HepG2 (cell line): ENCODE measurements at regions not wholly inside any gene's neighbourhood (a gene's known extent, or its start where the extent isn't known, plus 50 kb on each side); places are given as distances from the start of the nearest gene placed in this dataset.

ENCODE experiments used
- ATAC-seq: fragments of 200-7000 bp; cut with Tn5 transposase; 3 replicates; pipeline ENCODE4 v1.9.1; 2020; ENCODE audit warnings: mild to moderate bottlenecking, moderate library complexity
- BruUV-seq: library from RNA; stranded (reverse); fragments of 400-500 nt; replicated peaks from 2 replicates; lab custom pipeline; 2021; lab: Mats Ljungman, UMichigan
- CTCF ChIA-PET: fragments of 300-600 bp; formaldehyde crosslinking; extraction: SDS; loops from one replicate; lab custom pipeline; 2021; ENCODE audit warnings: low total read pairs, inconsistent platforms, low intra/inter-chr PET ratio; lab: Yijun Ruan, JAX
- POLR2A ChIA-PET: fragments of 350-600 bp; sonication (Branson Sonifier 250); formaldehyde crosslinking; loops from one replicate; lab custom pipeline; 2020; ENCODE audit warnings: antibody characterized with exemption, inconsistent platforms; lab: Yijun Ruan, JAX
- DNase-seq: peaks from one replicate; pipeline ENCODE4 v3.0.0-alpha.2; 2015; ENCODE audit warnings: low spot score
- FAIRE-seq: peaks from 3 replicates; lab custom pipeline; 2011; peaks lifted over from hg19 to GRCh38; lab: Jason Lieb, UNC
- H2AFZ ChIP-seq: one replicate; pipeline ENCODE4 v1.6.1; 2011; ENCODE audit warnings: low read length, inconsistent platforms
- H3K27ac ChIP-seq: fragments of 300-600 bp; 3 replicates; pipeline ENCODE4 v1.8.0; 2011; ENCODE audit warnings: mixed run types, mild to moderate bottlenecking, mixed read lengths, low read length, inconsistent platforms; ENCODE audit not compliant: insufficient read depth; ENCODE audit errors: extremely low read length
- H3K27me3 ChIP-seq, 2 experiments: fragments of 200-600 bp in 1 of 2; 2 replicates in 1 of 2; 3 replicates in 1 of 2; pipeline versions ENCODE4 v1.6.0 to v1.8.0; 2011; ENCODE audit warnings: low read length in 2 of 2, mild to moderate bottlenecking in 2 of 2, moderate library complexity in 2 of 2, inconsistent platforms in 1 of 2; ENCODE audit not compliant: insufficient read depth in 2 of 2, control insufficient read depth in 1 of 2
- H3K36me3 ChIP-seq, 2 experiments: fragments of 200-600 bp in 1 of 2; replicated peaks in 1 of 2; 2 replicates in 1 of 2; 3 replicates in 1 of 2; pipeline versions ENCODE4 v1.5.1 to v1.8.0; 2011; ENCODE audit warnings: low read length in 2 of 2, inconsistent platforms in 1 of 2; ENCODE audit not compliant: insufficient read depth in 2 of 2, control insufficient read depth in 1 of 2
- H3K4me1 ChIP-seq: 2 replicates; pipeline ENCODE4 v1.5.1; 2012; ENCODE audit warnings: low read length, inconsistent platforms; ENCODE audit not compliant: insufficient read depth
- H3K4me2 ChIP-seq: 2 replicates; pipeline ENCODE4 v1.6.0; 2011; ENCODE audit warnings: low read depth, low read length, inconsistent platforms
- H3K4me3 ChIP-seq, 3 experiments: fragments of 200-600 bp in 1 of 3; sonication (generic), shearing (Covaris generic) in 1 of 3; replicated peaks in 1 of 3; 2 replicates each; pipeline ENCODE4 v1.5.1; 2011 to 2016; ENCODE audit warnings: low read length in 3 of 3, inconsistent platforms in 2 of 3, low read depth in 2 of 3, mild to moderate bottlenecking in 2 of 3, control low read depth in 1 of 3, mixed read lengths in 1 of 3; ENCODE audit not compliant: insufficient read depth in 1 of 3
- H3K79me2 ChIP-seq: one replicate; pipeline ENCODE4 v1.6.1; 2011; ENCODE audit warnings: low read length, inconsistent platforms; ENCODE audit not compliant: insufficient read depth
- H3K9ac ChIP-seq: 2 replicates; pipeline ENCODE4 v1.6.0; 2011; ENCODE audit warnings: mild to moderate bottlenecking, low read depth, low read length, inconsistent platforms; ENCODE audit not compliant: insufficient read depth
- H3K9me3 ChIP-seq: 2 replicates; pipeline ENCODE4 v1.5.1; 2012; ENCODE audit warnings: mild to moderate bottlenecking, low read length
- H4K20me1 ChIP-seq: 2 replicates; pipeline ENCODE4 v1.6.0; 2011; ENCODE audit warnings: inconsistent platforms, mild to moderate bottlenecking, low read length, moderate library complexity; ENCODE audit not compliant: insufficient read depth
- CTCF ChIP-seq: sonication (generic); formaldehyde crosslinking; IDR thresholded peaks from 2 replicates; pipeline ENCODE4 v1.5.0; 2020; ENCODE audit warnings: mild to moderate bottlenecking, missing genetic modification reagents, moderate library complexity
- HDAC2 ChIP-seq: sonication (generic); formaldehyde crosslinking; IDR thresholded peaks from 2 replicates; pipeline ENCODE4 v1.4.0; 2020; ENCODE audit warnings: missing genetic modification reagents
- HOXD1 ChIP-seq: sonication (generic); formaldehyde crosslinking; IDR thresholded peaks from 2 replicates; pipeline ENCODE4 v1.5.0; 2020; ENCODE audit warnings: missing genetic modification reagents
- JUN ChIP-seq: sonication (generic); formaldehyde crosslinking; IDR thresholded peaks from 2 replicates; pipeline ENCODE4 v1.4.0; 2020; ENCODE audit warnings: mild to moderate bottlenecking, missing genetic modification reagents
- KLF16 ChIP-seq, 2 experiments: sonication (generic) in 1 of 2; formaldehyde crosslinking in 1 of 2; IDR thresholded peaks; 2 replicates each; pipeline versions ENCODE4 v1.6.1 to v1.8.0; 2016 to 2023; ENCODE audit warnings: missing genetic modification reagents in 2 of 2, missing compliant biosample characterization in 1 of 2
- MLLT10 ChIP-seq: sonication (generic); formaldehyde crosslinking; IDR thresholded peaks from 2 replicates; pipeline ENCODE4 v1.4.0; 2020; ENCODE audit warnings: missing genetic modification reagents
- MZF1 ChIP-seq: sonication (generic); formaldehyde crosslinking; IDR thresholded peaks from 2 replicates; pipeline ENCODE4 v1.8.1; 2023; ENCODE audit warnings: mild to moderate bottlenecking, missing genetic modification reagents, borderline replicate concordance
- NAIF1 ChIP-seq: sonication (generic); formaldehyde crosslinking; IDR thresholded peaks from 2 replicates; pipeline ENCODE4 v1.5.0; 2020; ENCODE audit warnings: mild to moderate bottlenecking, missing genetic modification reagents, borderline replicate concordance
- NBN ChIP-seq: fragments of 450-650 bp; conservative IDR thresholded peaks from 2 replicates; pipeline ENCODE4 v1.6.1; 2017
- RERE ChIP-seq: IDR thresholded peaks from 2 replicates; pipeline ENCODE4 v1.6.1; 2016; ENCODE audit warnings: low read depth, missing genetic modification reagents, missing compliant biosample characterization
- RFXANK ChIP-seq: IDR thresholded peaks from 2 replicates; pipeline ENCODE4 v1.6.1; 2016
- RXRB ChIP-seq: IDR thresholded peaks from 2 replicates; pipeline ENCODE4 v1.6.1; 2016; ENCODE audit warnings: borderline replicate concordance, missing genetic modification reagents, missing compliant biosample characterization
- TBX2 ChIP-seq: sonication (generic); formaldehyde crosslinking; IDR thresholded peaks from 2 replicates; pipeline ENCODE4 v1.5.0; 2020; ENCODE audit warnings: missing genetic modification reagents, mild to moderate bottlenecking, borderline replicate concordance
- TCF7L2 ChIP-seq: IDR thresholded peaks from 2 replicates; pipeline ENCODE4 v1.6.1; 2011; ENCODE audit warnings: mild to moderate bottlenecking, low read depth, low read length, moderate library complexity
- ZIK1 ChIP-seq: sonication (generic); formaldehyde crosslinking; IDR thresholded peaks from 2 replicates; pipeline ENCODE4 v1.5.0; 2020; ENCODE audit warnings: mild to moderate bottlenecking, low read depth, missing genetic modification reagents, borderline replicate concordance
- ZNF235 ChIP-seq: sonication (generic); formaldehyde crosslinking; IDR thresholded peaks from 2 replicates; pipeline ENCODE4 v1.8.1; 2023; ENCODE audit warnings: mild to moderate bottlenecking, missing genetic modification reagents, borderline replicate concordance
- ZNF33B ChIP-seq: sonication (generic); formaldehyde crosslinking; IDR thresholded peaks from 2 replicates; pipeline ENCODE4 v1.5.1; 2020; ENCODE audit warnings: mild to moderate bottlenecking, missing genetic modification reagents
- ZNF570 ChIP-seq: sonication (generic); formaldehyde crosslinking; IDR thresholded peaks from 2 replicates; pipeline ENCODE4 v1.4.0; 2020; ENCODE audit warnings: mild to moderate bottlenecking, missing genetic modification reagents, borderline replicate concordance
- ZNF75D ChIP-seq: sonication (generic); formaldehyde crosslinking; IDR thresholded peaks from 2 replicates; pipeline ENCODE4 v1.8.1; 2023; ENCODE audit warnings: missing genetic modification reagents, mild to moderate bottlenecking, borderline replicate concordance
- WGBS: methylation state at CpG from one replicate; pipeline ENCODE4 v1.1.6; 2017; ENCODE audit warnings: low lambda C conversion rate; 5-methylcytosine and 5-hydroxymethylcytosine counted together
- in situ Hi-C: cut with HindIII; loops from 2 replicates; pipeline ENCODE4 v1.10.0; 2017; ENCODE audit warnings: low pct_unique_long_range_greater_than_20kb; ENCODE audit not compliant: extremely low pct_ligation_motif_present
- intact Hi-C: fragments of 100-400 bp; cut with micrococcal nuclease; formaldehyde crosslinking; loops from one replicate; pipeline ENCODE4 v1.10.0; 2022; ENCODE audit not compliant: unreplicated experiment

- no peak for TF ChIP-seq RERE
- no peak for TF ChIP-seq HOXD1 (CRISPR knock-in tag)
- TF ChIP-seq CTCF (CRISPR knock-in tag), result no peak
These were observed 236.1 kb downstream of the KCNA4 start (continued) for GRCh38 chr11:29780756-29781155.

DNA sequence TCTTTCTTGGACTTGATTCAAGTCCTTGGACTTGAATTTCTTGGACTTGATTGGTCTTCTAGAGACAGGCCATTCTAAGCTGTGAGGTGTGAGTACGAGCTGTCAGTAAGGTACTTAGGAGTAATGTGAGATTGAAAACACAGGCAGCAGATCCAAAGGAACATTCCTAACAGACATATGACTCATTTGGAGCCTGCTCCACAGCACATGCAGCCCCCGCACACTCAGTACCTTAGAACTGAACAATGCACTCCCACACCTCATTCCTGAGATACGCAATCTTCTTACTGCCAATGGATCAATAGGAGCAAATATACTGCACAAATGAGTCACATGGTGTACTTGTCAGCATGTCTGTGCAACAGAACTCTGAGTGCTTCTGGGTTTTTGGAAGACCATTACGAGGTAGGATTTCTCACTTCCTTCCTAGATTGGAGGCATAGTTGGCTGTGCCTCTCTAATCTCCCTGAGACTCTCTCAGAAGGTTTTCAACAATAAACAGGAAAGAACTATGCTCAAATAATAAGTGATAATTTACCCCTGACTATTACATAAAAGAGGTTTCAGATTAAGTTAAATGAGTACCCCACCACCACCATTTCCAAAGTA, 243.1 kb downstream of the KCNA4 start:
- ChIA-PET CTCF (no interaction called here), POLR2A (no interaction called here)
- H3K9ac ChIP-seq, result no peak overlapping the region
- in situ Hi-C loops (no loop called here), intact Hi-C loops (no loop called here)
- H2AFZ ChIP-seq, result no peak overlapping the region
- no peaks in the 10 kb centered on the region for H3K27me3 ChIP-seq
- no peaks in the 10 kb centered on the region for H3K36me3 ChIP-seq
- 3% methylated on average over 4 of the region's 4 CpGs for WGBS
- H3K9me3 ChIP-seq, result peaks cover 72% of the 10 kb centered on the region
- H3K4me2 ChIP-seq, result no peak overlapping the region
- ATAC-seq (no peak), FAIRE-seq (no peak), DNase-seq (no peak)
- H3K79me2 ChIP-seq, result no peaks in the 10 kb centered on the region
- H3K4me1 ChIP-seq, result no peaks in the 10 kb centered on the region
- no peaks in the 10 kb centered on the region for H4K20me1 ChIP-seq
- no TSS peak for BruUV-seq
- H3K4me3 ChIP-seq, result no peak overlapping the region
- H3K27ac ChIP-seq, result no peak overlapping the region
- TF ChIP-seq ZNF235 (CRISPR knock-in tag) (no peak), ZNF75D (no peak), TCF7L2 (no peak), KLF16 (CRISPR knock-in tag; IDR thresholded peaks at IDR 0.05) (no peak), RFXANK (CRISPR knock-in tag) (no peak), JUN (no peak), ZNF570 (CRISPR knock-in tag) (no peak), MZF1 (CRISPR knock-in tag) (no peak), NAIF1 (CRISPR knock-in tag) (no peak), ZNF33B (CRISPR knock-in tag) (no peak), HDAC2 (no peak), ZIK1 (CRISPR knock-in tag) (no peak), NBN (no peak), MLLT10 (no peak), TBX2 (CRISPR knock-in tag) (no peak), RXRB (no peak)
